ENCODE measurements at regions not wholly inside any gene's neighbourhood (a gene's known extent, or its start where the extent isn't known, plus 50 kb on each side); places are given as distances from the start of the nearest gene placed in this dataset.
"Not testable (repeated sequence)": the region's sequence is repeated elsewhere in the genome, so short reads cannot be mapped to it uniquely, and the experiment has no call there.

GRCh38 chr21:9812507-9812906, 708.9 kb upstream of the TPTE start:
- 74 to 88% (median 80%) methylated on average over 5 to 27 of the region's 35 CpGs; no CpG with 5 or more reads in 1 of the 5 donors for WGBS, 5 donors
- H3K4me1 ChIP-seq; H3K4me3 ChIP-seq; H3K36me3 ChIP-seq; H3K27ac ChIP-seq; DNase-seq; intact Hi-C loops (cut with DNase I; ENCODE audit: low total_unique reads); H3K27me3 ChIP-seq: not testable (repeated sequence)
- H3K9me3 ChIP-seq: peaks cover 0 to 15% (median 0%) of the 10 kb centered on the region in 4 donors

GRCh38 chr21:9813894-9814814, 707.2 kb upstream of the TPTE start:
- H3K4me3 ChIP-seq; DNase-seq; intact Hi-C loops (cut with DNase I; ENCODE audit: low total_unique reads); H3K27me3 ChIP-seq; H3K27ac ChIP-seq; H3K4me1 ChIP-seq; H3K36me3 ChIP-seq: not testable (repeated sequence)
- 85 to 92% (median 87%) methylated on average over 21 to 33 of the region's 57 CpGs; no CpG with 5 or more reads in 2 of the 5 donors for WGBS, 5 donors
- H3K9me3 ChIP-seq: peaks cover 0 to 15% (median 0%) of the 10 kb centered on the region in 4 donors

- H3K27me3 ChIP-seq; intact Hi-C loops (cut with DNase I; ENCODE audit: low total_unique reads); H3K27ac ChIP-seq; H3K4me3 ChIP-seq; H3K4me1 ChIP-seq; DNase-seq; H3K36me3 ChIP-seq: not testable (repeated sequence)
- H3K9me3 ChIP-seq: peaks cover 0 to 15% (median 0%) of the 10 kb centered on the region in 4 donors
- WGBS, 5 donors: 71 to 89% (median 82%) methylated on average over 1 to 31 of the region's 43 CpGs
These were observed 706.1 kb upstream of the TPTE start for GRCh38 chr21:9815181-9815789.

- WGBS, 5 donors: 84 to 89% (median 87%) methylated on average over 7 to 20 of the region's 38 CpGs; no CpG with 5 or more reads in 2 of the 5 donors
- H3K27me3 ChIP-seq; H3K4me3 ChIP-seq; DNase-seq; H3K4me1 ChIP-seq; H3K36me3 ChIP-seq; intact Hi-C loops (cut with DNase I; ENCODE audit: low total_unique reads); H3K27ac ChIP-seq: not testable (repeated sequence)
- peaks cover 0 to 11% (median 0%) of the 10 kb centered on the region in 4 donors for H3K9me3 ChIP-seq
These were observed 704.5 kb upstream of the TPTE start for GRCh38 chr21:9816734-9817334.

- intact Hi-C loops (cut with DNase I; ENCODE audit: low total_unique reads); DNase-seq: not testable (repeated sequence)
These were observed 703.4 kb upstream of the TPTE start for GRCh38 chr21:9817841-9818441.

GRCh38 chr21:9819549-9820192, 701.7 kb upstream of the TPTE start:
- H3K4me1 ChIP-seq; intact Hi-C loops (cut with DNase I; ENCODE audit: low total_unique reads); DNase-seq; H3K36me3 ChIP-seq; H3K27ac ChIP-seq; H3K4me3 ChIP-seq; H3K27me3 ChIP-seq: not testable (repeated sequence)
- WGBS, 5 donors: 72 to 84% (median 79%) methylated on average over 6 to 32 of the region's 37 CpGs; no CpG with 5 or more reads in 2 of the 5 donors
- peaks cover 3 to 14% (median 5%) of the 10 kb centered on the region in 4 donors for H3K9me3 ChIP-seq

More at GRCh38 chr21:9817841-9818441, 703.4 kb upstream of the TPTE start:
- H3K27ac ChIP-seq, H3K27me3 ChIP-seq, H3K36me3 ChIP-seq, H3K4me3 ChIP-seq, H3K4me1 ChIP-seq: not testable (repeated sequence)
- peaks cover 0 to 17% (median 0%) of the 10 kb centered on the region in 4 donors for H3K9me3 ChIP-seq
- 83 to 86% methylated on average over 10 to 23 of the region's 43 CpGs; no CpG with 5 or more reads in 3 of the 5 donors for WGBS, 5 donors

GRCh38 chr21:9820579-9820978, 700.8 kb upstream of the TPTE start:
- H3K4me1 ChIP-seq; H3K27ac ChIP-seq; intact Hi-C loops (cut with DNase I; ENCODE audit: low total_unique reads); H3K27me3 ChIP-seq; DNase-seq; H3K36me3 ChIP-seq; H3K4me3 ChIP-seq: not testable (repeated sequence)
- H3K9me3 ChIP-seq: peaks cover 3 to 14% (median 5%) of the 10 kb centered on the region in 4 donors
- WGBS, 5 donors: 81 to 89% (median 87%) methylated on average over 6 to 19 of the region's 20 CpGs

GRCh38 chr21:9821472-9821871, 699.9 kb upstream of the TPTE start:
- H3K4me3 ChIP-seq; H3K27ac ChIP-seq; H3K36me3 ChIP-seq; DNase-seq; H3K27me3 ChIP-seq; H3K4me1 ChIP-seq; intact Hi-C loops (cut with DNase I; ENCODE audit: low total_unique reads): not testable (repeated sequence)
- peaks cover 3 to 14% (median 5%) of the 10 kb centered on the region in 4 donors for H3K9me3 ChIP-seq
- 69 to 86% (median 78%) methylated on average over 17 to 18 of the region's 20 CpGs for WGBS, 5 donors

GRCh38 chr21:9822093-9822820, 699.1 kb upstream of the TPTE start:
- intact Hi-C loops (cut with DNase I; ENCODE audit: low total_unique reads); H3K27ac ChIP-seq; DNase-seq; H3K4me1 ChIP-seq; H3K27me3 ChIP-seq; H3K36me3 ChIP-seq; H3K4me3 ChIP-seq: not testable (repeated sequence)
- 82 to 88% (median 84%) methylated on average over 23 to 44 of the region's 49 CpGs for WGBS, 5 donors
- H3K9me3 ChIP-seq: peaks cover 3 to 14% (median 5%) of the 10 kb centered on the region in 4 donors

Measured in stomach (tissue), 8 donors.